NB4 (cell line): ENCODE measurements at regions not wholly inside any gene's neighbourhood (a gene's known extent, or its start where the extent isn't known, plus 50 kb on each side); places are given as distances from the start of the nearest gene placed in this dataset.
"Not testable (repeated sequence)": the region's sequence is repeated elsewhere in the genome, so short reads cannot be mapped to it uniquely, and the experiment has no call there.

Experiments used
- DNase-seq: peaks from one replicate; pipeline ENCODE4 v3.0.0; 2010; ENCODE audit warnings: low read depth
- H3K4me3 ChIP-seq: one replicate; pipeline ENCODE4 v1.5.1; 2011; ENCODE audit warnings: mild to moderate bottlenecking, low read depth, low read length, moderate library complexity
- CTCF ChIP-seq: IDR thresholded peaks from one replicate; pipeline ENCODE4 v1.5.1; 2012; ENCODE audit warnings: low read depth, low read length
- MAX ChIP-seq: IDR thresholded peaks from 2 replicates; pipeline ENCODE4 v1.6.1; 2011; ENCODE audit warnings: low read depth, low read length
- MYC ChIP-seq: IDR thresholded peaks from 2 replicates; pipeline ENCODE4 v1.6.1; 2011; ENCODE audit warnings: low read depth, low read length
- POLR2A ChIP-seq: IDR thresholded peaks from 2 replicates; pipeline ENCODE4 v1.6.1; 2011; ENCODE audit warnings: mild to moderate bottlenecking; ENCODE audit not compliant: insufficient read length; ENCODE audit errors: extremely low read depth

- TF ChIP-seq MAX (no peak), MYC (no peak), CTCF (no peak), POLR2A (no peak)
- H3K4me3 ChIP-seq = no peak overlapping the region
Measured at GRCh38 chr6:63514488-63515173, 57.6 kb upstream of the LOC128125822 start.

GRCh38 chr6:63515227-63515626, 57.1 kb upstream of the LOC128125822 start:
- H3K4me3 ChIP-seq, DNase-seq: not testable (repeated sequence)

More at GRCh38 chr6:63514488-63515173, 57.6 kb upstream of the LOC128125822 start:
- DNase-seq = no peak

DNA sequence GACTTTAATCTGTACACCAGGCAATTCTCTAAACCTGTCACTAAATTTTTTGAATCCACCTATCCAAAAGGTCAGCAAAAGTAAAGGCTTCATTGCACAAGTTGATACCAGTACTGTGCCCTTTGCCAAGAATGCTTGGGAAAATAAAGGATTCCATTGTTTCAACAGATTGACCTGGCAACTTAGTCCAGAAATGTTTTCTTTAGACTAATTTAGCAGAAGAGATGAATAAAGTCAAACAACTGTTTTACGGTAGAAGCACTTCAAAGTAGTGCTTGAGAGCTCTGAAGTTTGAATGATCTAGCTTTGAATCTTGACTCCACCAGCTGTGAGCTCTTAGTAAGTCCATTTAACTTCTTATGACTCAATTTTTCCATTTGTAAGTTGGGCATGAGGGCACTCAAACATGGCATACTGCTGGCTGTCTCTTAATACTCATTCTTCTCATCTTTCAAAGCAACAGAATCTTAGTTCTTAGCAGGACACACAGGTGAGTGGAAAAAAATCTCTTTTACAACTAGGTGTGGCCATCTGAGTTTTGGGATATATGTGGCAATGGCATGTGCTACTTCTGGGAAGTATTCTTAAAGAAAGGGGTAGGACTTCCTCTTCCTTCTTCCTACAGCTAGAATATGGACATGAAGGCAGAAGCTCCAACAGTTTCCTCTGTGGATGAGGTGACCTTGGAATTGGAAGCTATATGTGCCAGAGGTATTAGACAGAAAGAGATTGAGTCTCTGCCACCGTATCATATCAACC, 55.9 kb upstream of the LOC128125822 start:
- no peak for TF ChIP-seq MAX
- TF ChIP-seq POLR2A = no peak
- TF ChIP-seq MYC = no peak
- TF ChIP-seq CTCF = no peak
- no peak for DNase-seq
- no peak overlapping the region for H3K4me3 ChIP-seq

GRCh38 chr6:63517221-63517620, 55.1 kb upstream of the LOC128125822 start:
- TF ChIP-seq MAX = no peak
- TF ChIP-seq POLR2A = no peak
- TF ChIP-seq CTCF = no peak
- TF ChIP-seq MYC = no peak
- no peak overlapping the region for H3K4me3 ChIP-seq
- no peak for DNase-seq

DNA sequence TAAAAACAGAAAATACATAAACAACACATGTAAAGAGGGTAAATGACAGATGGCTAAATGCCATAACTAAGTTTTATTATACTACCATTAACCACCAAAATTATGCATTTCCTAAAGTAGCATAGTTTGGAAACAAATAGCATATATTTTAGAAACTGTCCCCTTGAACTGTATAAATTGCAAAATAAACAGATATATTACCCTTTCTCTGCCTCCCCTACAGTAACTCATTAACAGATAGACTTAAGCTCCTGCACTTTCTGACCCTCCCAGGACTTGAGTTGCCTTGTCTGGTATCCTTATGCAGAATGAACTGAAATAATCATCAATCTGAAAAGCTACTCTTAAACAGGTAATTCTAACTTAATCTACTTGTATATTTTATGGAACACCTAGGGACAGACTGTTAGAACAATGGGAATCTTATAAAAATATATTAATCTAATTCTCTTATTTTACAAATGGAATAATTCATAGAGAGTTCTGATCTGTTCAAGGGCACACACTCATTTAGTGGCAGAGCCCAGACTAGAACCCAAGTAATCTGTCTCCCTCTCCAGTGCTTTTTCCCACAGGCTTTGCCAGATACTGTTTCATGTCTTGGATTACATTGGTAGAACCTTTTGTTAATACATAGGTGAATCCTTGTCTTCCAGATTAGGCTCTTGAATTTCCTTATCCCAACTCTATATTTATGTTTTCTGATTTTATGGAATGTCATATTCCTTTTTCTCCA, 50.6 kb upstream of the LOC128125822 start:
- DNase-seq = no peak
- TF ChIP-seq MAX (no peak), POLR2A (no peak), MYC (no peak), CTCF (no peak)
- H3K4me3 ChIP-seq = no peak overlapping the region
